VCaP (cell line): ENCODE measurements at regions not wholly inside any gene's neighbourhood (a gene's known extent, or its start where the extent isn't known, plus 50 kb on each side); places are given as distances from the start of the nearest gene placed in this dataset.

Experiments
- H3K27ac ChIP-seq: fragments of 450-650 bp; 2 replicates; pipeline ENCODE4 v1.5.1; 2017
- CTCF ChIP-seq: fragments of 450-650 bp; conservative IDR thresholded peaks from 2 replicates; pipeline ENCODE4 v1.5.1; 2017; ENCODE audit warnings: mild to moderate bottlenecking, moderate library complexity

GRCh38 chr9:1217076-1217475 lies 166.9 kb downstream of the DMRT2 start:
- H3K27ac ChIP-seq: no peak overlapping the region

DNA sequence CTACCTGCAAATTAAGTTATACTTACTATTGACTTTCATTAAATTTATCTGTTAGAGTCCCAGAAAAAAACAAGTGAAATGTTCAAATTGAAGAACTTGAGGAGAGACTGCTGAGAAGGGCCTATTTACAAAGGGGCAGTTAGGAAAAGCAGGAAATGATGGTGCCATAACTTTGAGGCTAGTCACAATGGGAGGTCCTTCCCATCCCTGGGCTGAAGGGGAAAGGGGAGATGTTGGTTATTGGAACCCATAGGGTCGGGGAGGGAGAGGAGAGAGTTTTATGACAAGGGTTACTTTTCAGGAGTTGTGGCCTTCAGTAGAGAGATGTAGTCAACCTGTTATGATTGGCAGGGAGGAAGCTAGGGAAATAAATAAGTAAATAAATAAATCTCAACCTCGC lies 169.1 kb downstream of the DMRT2 start:
- TF ChIP-seq CTCF: no peak

More at GRCh38 chr9:1217076-1217475, 166.9 kb downstream of the DMRT2 start:
- no peak for TF ChIP-seq CTCF

DNA sequence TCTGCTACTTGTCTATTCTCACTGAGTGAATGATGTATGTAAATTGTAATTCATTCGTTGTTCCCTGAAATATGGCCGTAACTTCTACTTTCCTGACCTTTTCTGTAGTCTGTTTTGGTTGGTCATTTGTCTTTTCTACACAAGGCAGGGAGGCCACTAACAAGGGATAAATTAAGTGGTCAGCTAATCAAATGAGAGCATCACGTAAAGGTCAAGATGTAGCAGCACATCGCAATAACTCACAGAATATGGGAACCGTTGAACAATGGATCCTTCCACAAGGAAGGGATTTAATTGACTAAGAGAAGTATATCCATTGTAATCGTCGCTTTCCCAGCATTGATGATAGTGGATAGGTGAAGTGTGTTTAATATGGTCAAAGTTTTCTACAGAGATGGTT lies 171.1 kb downstream of the DMRT2 start:
- H3K27ac ChIP-seq: no peak overlapping the region

More for the DNA sequence above, 169.1 kb downstream of the DMRT2 start:
- no peak overlapping the region for H3K27ac ChIP-seq

DNA sequence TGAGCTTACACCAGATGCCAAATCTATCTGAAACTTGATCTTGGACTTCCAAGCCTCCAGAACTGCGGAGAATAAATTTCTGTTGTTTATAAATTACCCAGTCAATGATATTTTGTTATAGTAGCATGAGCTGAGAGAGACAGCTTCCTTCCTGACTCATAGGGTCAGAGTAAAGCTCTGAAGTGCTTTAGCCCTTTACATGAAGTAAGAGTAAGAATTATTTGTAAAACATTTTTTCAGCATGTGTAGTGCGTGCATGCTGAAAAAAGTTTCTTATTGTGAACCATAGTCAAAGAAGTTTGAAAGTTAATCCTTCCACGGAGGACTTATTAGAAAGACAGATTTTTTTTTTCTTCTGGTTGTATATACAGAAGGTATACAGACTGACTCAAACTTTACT lies 172.4 kb downstream of the DMRT2 start:
- no peak overlapping the region for H3K27ac ChIP-seq
- TF ChIP-seq CTCF: no peak

More for the DNA sequence above, 171.1 kb downstream of the DMRT2 start:
- TF ChIP-seq CTCF: no peak

GRCh38 chr9:1231998-1232919 lies 182.1 kb downstream of the DMRT2 start:
- TF ChIP-seq CTCF: no peak
- peak overlapping the region; percentile 67 for H3K27ac ChIP-seq

DNA sequence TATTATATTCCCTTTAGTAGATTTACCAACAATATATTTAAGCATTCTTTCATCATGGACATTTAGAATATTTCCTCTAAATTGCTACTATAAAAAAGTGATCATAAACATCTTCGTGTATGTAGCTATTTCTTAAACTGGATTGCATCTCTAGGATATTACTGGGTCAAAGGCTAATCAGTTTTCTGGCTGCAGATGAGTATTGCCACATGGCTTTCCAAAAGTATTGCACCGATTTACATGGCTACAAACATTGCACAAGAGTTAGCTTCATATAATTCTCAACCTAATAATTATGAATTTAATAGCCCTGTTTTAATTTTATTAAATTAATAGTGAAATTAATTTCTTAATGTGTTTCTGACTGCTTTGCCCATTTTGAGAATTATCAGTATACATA lies 183.4 kb downstream of the DMRT2 start:
- peak overlapping the region; percentile 67; the same call in 1 of the 2 replicates for H3K27ac ChIP-seq

DNA sequence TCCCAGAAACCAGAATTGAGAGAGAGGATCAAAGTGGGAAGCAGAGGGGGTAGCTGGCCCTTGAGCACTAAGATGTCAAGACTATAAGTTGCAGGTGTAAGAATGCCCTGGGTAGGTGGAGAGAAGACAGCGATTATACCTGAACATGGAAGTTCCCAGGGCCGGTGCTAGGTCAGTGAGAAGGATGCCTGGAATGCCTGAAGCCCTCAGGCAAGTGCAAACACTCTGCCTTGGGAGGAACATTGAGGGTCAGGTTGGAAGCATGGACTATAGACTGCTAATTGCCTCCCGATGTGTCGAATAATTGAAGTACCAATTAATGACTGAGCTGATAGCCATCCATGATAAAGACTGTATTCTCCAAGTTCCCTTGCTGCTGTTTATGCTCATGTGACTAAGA lies 185.5 kb downstream of the DMRT2 start:
- H3K27ac ChIP-seq: no peak overlapping the region
- TF ChIP-seq CTCF: no peak

More for the DNA sequence above, 183.4 kb downstream of the DMRT2 start:
- TF ChIP-seq CTCF: no peak
